ENCODE measurements at regions not wholly inside any gene's neighbourhood (a gene's known extent, or its start where the extent isn't known, plus 50 kb on each side); places are given as distances from the start of the nearest gene placed in this dataset.

DNA sequence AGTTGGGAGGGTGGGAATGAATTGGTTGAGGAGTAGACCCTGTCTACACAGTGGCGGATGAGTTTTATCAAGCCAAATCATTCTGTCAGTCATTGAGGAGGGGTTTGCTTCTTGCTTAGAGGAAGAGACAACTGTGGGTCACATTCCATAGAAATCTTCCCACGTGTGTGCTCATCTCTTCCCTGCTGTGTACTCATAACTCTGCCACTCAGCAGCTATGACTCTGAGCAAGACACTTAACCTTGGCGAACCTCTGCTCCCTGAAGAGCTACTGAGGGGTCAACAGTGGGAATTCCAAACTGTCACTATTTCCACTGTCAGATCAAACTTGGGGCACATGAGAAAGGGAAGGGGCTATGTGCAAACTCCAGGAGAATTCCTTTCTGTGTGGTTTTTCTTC is 72.6 kb upstream of the COX10 start:
- Histone ChIP-seq H3K4me3 (ENCODE audit: low read depth, low read length) (no peak overlapping the region), H3K36me3 (ENCODE audit: control insufficient read depth, insufficient read depth, low read length) (no peaks in the 10 kb centered on the region), H3K27me3 (ENCODE audit: control insufficient read depth, insufficient read depth, low read length) (no peaks in the 10 kb centered on the region)
- TF ChIP-seq, protein P1, sequence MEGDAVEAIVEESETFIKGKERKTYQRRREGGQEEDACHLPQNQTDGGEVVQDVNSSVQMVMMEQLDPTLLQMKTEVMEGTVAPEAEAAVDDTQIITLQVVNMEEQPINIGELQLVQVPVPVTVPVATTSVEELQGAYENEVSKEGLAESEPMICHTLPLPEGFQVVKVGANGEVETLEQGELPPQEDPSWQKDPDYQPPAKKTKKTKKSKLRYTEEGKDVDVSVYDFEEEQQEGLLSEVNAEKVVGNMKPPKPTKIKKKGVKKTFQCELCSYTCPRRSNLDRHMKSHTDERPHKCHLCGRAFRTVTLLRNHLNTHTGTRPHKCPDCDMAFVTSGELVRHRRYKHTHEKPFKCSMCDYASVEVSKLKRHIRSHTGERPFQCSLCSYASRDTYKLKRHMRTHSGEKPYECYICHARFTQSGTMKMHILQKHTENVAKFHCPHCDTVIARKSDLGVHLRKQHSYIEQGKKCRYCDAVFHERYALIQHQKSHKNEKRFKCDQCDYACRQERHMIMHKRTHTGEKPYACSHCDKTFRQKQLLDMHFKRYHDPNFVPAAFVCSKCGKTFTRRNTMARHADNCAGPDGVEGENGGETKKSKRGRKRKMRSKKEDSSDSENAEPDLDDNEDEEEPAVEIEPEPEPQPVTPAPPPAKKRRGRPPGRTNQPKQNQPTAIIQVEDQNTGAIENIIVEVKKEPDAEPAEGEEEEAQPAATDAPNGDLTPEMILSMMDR (IDR thresholded peaks at IDR 0.05; ENCODE audit: insufficient read depth, low read depth, low read length): no peak
- DNase-seq (ENCODE audit: low read depth): peak; percentile 1
- CTCF ChIA-PET: no interaction called here
- POLR2A ChIA-PET: no interaction called here

DNA sequence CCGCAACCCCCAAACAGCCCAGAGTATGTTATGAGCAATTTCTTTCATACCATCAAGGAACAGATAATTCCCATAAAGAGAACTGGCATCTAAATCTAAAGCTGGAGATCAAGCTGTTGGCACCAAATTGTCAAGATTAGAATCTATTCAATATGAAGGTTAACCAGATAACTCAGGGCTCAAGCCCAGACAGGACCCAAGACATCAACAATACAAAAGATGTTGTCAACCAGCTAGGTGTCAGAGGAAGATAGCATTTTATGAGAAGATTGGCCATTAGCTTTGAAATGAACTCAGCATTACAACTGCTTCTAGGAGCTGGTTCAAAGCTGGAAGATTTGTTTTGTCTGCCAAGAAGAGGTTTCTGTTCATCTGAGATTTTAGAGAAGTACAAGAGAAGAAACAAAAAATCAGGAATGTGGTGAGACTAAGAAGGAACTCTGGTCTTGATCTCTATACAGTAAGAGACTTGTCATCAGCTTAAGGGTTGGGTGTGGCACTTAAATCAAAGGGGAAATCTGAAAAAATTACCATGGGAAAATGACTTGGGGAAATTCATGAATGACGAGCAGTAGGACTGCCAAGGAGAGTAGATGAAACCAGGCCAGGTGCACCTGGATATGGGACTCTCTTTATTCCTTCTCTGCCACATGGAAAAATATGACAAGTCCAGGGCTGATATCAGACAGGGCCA is 64.2 kb upstream of the COX10 start:
- no peak for DNase-seq (ENCODE audit: low read depth)
- CTCF ChIA-PET: interaction anchor here (0.9 to 1.0 kb wide), 2 partner anchors 10 to 13 kb away, joined by 3 to 4 read pairs; no protein-coding TSS in a partner anchor
- Histone ChIP-seq H3K27me3 (ENCODE audit: control insufficient read depth, insufficient read depth, low read length) (no peaks in the 10 kb centered on the region), H3K36me3 (ENCODE audit: control insufficient read depth, insufficient read depth, low read length) (no peaks in the 10 kb centered on the region), H3K4me3 (ENCODE audit: low read depth, low read length) (no peak overlapping the region)
- POLR2A ChIA-PET: no interaction called here
- TF ChIP-seq, protein P1 (IDR thresholded peaks at IDR 0.05; ENCODE audit: insufficient read depth, low read depth, low read length): no peak

DNA sequence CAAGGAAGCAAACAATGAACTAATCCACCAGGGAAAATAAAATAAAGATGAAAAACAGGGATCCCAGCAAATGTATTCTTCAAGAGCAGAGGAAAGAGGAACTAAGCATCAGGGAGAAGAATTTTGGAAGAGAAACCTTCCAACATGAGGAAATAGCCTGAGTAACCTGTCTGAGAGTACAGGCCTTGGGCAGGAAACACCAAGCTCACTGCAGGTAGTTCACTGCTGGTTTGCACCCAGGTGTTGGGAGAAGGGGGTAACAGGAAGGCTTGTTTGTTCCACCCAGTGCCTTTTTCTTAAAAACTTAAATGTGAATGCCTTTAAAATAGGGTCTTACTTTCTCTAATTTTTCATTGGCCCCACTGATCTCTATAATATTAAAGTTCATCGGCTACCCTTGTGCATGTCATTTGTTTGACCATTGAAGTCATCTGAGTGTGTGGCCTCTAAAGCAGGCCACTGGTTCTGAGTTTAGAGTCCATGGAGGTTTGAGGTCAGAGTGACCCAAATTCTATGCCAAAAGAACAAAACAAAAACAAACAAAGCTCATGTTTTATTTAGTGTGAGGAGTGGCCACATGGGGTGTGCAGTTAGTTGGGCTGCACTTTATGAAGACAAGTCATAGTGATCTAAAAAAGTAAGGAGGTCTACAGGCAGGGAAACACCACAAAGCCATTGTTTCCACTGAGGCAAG is 62.9 kb upstream of the COX10 start:
- CTCF ChIA-PET: no interaction called here
- H3K27me3 ChIP-seq (ENCODE audit: control insufficient read depth, insufficient read depth, low read length): no peaks in the 10 kb centered on the region
- DNase-seq (ENCODE audit: low read depth): no peak
- no peak overlapping the region for H3K4me3 ChIP-seq (ENCODE audit: low read depth, low read length)
- TF ChIP-seq, protein P1 (IDR thresholded peaks at IDR 0.05; ENCODE audit: insufficient read depth, low read depth, low read length): no peak
- H3K36me3 ChIP-seq (ENCODE audit: control insufficient read depth, insufficient read depth, low read length): no peaks in the 10 kb centered on the region
- POLR2A ChIA-PET: no interaction called here

DNA sequence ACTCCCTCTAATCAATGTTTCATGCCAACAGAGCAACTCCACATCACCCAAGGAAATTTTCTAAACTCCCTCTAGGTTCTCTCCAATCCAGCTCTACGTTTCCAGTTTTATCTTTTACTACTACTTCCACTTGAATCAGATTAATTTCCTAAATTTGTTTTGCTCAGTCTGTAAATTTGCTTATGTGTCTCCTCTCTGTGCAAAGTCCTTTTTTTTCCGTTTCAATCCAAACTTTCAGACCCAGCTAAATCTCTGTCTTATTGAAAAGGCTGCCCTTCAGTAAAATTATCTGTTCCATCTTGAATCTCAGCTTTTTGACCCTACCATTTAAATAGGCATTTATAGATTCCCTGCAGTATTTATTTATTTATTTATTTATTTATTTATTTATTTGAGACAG is 61.4 kb upstream of the COX10 start:
- H3K4me3 ChIP-seq (ENCODE audit: low read depth, low read length): no peak overlapping the region
- ChIA-PET POLR2A (no interaction called here), CTCF (no interaction called here)
- H3K27me3 ChIP-seq (ENCODE audit: control insufficient read depth, insufficient read depth, low read length): no peaks in the 10 kb centered on the region
- TF ChIP-seq, protein P1 (IDR thresholded peaks at IDR 0.05; ENCODE audit: insufficient read depth, low read depth, low read length): no peak
- no peaks in the 10 kb centered on the region for H3K36me3 ChIP-seq (ENCODE audit: control insufficient read depth, insufficient read depth, low read length)
- no peak for DNase-seq (ENCODE audit: low read depth)

DNA sequence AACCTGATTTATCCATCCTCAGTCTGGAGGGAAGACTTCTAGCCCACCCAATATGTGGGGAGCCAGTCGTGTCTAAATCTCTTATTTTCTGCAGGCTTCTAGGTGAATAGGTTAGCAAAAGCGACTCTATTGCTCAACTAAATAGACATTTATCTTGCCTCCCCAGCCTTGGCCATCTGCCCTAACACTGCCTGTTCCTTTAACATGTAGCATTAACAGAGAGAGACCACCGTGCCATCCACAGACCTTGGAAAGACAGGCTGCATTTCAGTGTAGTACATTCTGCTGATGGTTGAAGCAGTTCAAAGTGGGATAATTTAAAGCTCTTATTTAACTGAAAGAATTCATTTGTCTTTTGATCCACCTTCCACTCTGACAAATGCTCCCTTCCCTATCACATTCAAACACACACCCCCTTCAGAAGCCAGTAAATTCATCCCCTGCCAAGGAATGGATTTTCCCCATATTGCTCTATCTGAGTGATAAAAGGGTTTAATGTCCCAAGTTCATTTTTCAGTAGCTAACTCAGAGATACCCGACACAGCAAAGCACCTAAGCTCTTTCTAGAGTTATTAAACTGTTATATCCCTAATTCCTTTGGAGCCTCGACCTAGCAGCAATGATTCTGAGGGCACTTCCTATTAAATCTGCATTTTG is 58.1 kb upstream of the COX10 start:
- H3K27me3 ChIP-seq (ENCODE audit: control insufficient read depth, insufficient read depth, low read length): no peaks in the 10 kb centered on the region
- TF ChIP-seq, protein P1 (IDR thresholded peaks at IDR 0.05; ENCODE audit: insufficient read depth, low read depth, low read length): no peak
- ChIA-PET CTCF (interaction anchor here (0.7 to 0.9 kb wide), 2 partner anchors 21 to 521 kb away, joined by 3 read pairs; no protein-coding TSS in a partner anchor), POLR2A (no interaction called here)
- H3K36me3 ChIP-seq (ENCODE audit: control insufficient read depth, insufficient read depth, low read length): no peaks in the 10 kb centered on the region
- DNase-seq (ENCODE audit: low read depth): no peak
- no peak overlapping the region for H3K4me3 ChIP-seq (ENCODE audit: low read depth, low read length)

Measured in BJ (cell line).